MM.1S (cell line): ENCODE measurements at regions not wholly inside any gene's neighbourhood (a gene's known extent, or its start where the extent isn't known, plus 50 kb on each side); places are given as distances from the start of the nearest gene placed in this dataset.

ENCODE experiments used
- EZH2 ChIP-seq: fragments of 300-600 bp; sonication (generic); optimal IDR thresholded peaks from 2 replicates; pipeline ENCODE3; 2017; ENCODE audit warnings: low read depth, mild to moderate bottlenecking, antibody characterized with exemption, low read length, mixed read lengths
- TF ChIP-seq, protein P1 (sequence below): fragments of 300-600 bp; sonication (generic); IDR thresholded peaks from 2 replicates; pipeline ENCODE4 v1.5.1; 2016; ENCODE audit warnings: antibody characterized with exemption, low read length, mixed read lengths

DNA sequence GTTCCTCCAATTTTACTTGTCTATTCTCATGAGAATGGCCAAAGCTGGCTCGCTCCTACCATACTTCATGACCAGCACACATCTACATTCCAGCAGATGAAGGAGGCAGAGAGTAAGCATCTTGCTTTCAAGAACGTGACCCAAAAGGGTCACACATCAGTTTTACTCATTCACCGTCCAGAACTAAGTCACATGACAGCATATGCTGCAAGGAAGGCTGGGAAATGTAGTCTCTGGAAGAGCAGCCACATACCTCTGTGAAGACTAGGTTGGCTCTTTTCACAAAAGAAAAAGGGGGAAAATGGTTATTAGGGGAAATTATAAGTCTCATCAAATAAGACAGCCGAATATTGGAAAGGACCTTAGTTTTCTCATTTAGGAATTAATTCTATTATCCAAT is 835.3 kb downstream of the EPHA4 start:
- TF ChIP-seq, protein P1, sequence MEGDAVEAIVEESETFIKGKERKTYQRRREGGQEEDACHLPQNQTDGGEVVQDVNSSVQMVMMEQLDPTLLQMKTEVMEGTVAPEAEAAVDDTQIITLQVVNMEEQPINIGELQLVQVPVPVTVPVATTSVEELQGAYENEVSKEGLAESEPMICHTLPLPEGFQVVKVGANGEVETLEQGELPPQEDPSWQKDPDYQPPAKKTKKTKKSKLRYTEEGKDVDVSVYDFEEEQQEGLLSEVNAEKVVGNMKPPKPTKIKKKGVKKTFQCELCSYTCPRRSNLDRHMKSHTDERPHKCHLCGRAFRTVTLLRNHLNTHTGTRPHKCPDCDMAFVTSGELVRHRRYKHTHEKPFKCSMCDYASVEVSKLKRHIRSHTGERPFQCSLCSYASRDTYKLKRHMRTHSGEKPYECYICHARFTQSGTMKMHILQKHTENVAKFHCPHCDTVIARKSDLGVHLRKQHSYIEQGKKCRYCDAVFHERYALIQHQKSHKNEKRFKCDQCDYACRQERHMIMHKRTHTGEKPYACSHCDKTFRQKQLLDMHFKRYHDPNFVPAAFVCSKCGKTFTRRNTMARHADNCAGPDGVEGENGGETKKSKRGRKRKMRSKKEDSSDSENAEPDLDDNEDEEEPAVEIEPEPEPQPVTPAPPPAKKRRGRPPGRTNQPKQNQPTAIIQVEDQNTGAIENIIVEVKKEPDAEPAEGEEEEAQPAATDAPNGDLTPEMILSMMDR, result no peak
- no peak for TF ChIP-seq EZH2
